Fibroblast of lung (primary cell): ENCODE measurements at regions not wholly inside any gene's neighbourhood (a gene's known extent, or its start where the extent isn't known, plus 50 kb on each side); places are given as distances from the start of the nearest gene placed in this dataset.

ENCODE experiments used
- EZH2 ChIP-seq: IDR thresholded peaks from 2 replicates; pipeline ENCODE4 v1.5.1; 2012; ENCODE audit warnings: low read length, control low read depth, mild to moderate bottlenecking; ENCODE audit errors: missing control alignments
- TF ChIP-seq, protein P1 (sequence below), 2 donors: IDR thresholded peaks in 1 of 2; conservative IDR thresholded peaks in 1 of 2; 1 replicate in 1 of 2; 2 replicates in 1 of 2; pipeline ENCODE4 v1.5.1; 2011 to 2012; ENCODE audit warnings: low read length in 2 of 2, control low read depth in 1 of 2, inconsistent platforms in 1 of 2, low read depth in 1 of 2, mild to moderate bottlenecking in 1 of 2

DNA sequence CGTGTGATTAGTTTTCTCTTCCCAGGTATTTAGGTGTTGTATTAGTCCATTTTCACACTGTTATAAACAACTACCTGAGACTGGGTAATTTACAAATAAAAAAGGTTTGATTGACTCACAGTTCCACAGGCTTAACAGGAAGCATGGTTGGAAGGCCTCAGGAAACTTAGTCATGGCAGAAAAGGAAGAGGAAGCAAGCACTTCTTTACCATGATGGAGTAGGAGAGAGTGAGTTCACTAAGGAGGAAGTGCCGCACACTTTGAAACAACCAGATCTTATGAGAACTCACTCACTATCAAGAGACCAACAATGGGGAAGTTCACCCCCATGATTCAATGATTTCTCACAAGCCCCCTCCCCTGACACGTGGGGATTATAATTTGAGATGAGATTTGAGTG, 1343.7 kb upstream of the GOT2 start:
- TF ChIP-seq, protein P1, sequence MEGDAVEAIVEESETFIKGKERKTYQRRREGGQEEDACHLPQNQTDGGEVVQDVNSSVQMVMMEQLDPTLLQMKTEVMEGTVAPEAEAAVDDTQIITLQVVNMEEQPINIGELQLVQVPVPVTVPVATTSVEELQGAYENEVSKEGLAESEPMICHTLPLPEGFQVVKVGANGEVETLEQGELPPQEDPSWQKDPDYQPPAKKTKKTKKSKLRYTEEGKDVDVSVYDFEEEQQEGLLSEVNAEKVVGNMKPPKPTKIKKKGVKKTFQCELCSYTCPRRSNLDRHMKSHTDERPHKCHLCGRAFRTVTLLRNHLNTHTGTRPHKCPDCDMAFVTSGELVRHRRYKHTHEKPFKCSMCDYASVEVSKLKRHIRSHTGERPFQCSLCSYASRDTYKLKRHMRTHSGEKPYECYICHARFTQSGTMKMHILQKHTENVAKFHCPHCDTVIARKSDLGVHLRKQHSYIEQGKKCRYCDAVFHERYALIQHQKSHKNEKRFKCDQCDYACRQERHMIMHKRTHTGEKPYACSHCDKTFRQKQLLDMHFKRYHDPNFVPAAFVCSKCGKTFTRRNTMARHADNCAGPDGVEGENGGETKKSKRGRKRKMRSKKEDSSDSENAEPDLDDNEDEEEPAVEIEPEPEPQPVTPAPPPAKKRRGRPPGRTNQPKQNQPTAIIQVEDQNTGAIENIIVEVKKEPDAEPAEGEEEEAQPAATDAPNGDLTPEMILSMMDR (conservative IDR thresholded peaks at IDR 0.05 in 1 of 2, IDR thresholded peaks at IDR 0.05 in 1 of 2; ENCODE audit: low read depth in 1 of 2, low read length in 2 of 2) = no peak
- TF ChIP-seq EZH2 = no peak
